DMS53 (cell line): ENCODE measurements at regions not wholly inside any gene's neighbourhood (a gene's known extent, or its start where the extent isn't known, plus 50 kb on each side); places are given as distances from the start of the nearest gene placed in this dataset.
"Not testable (repeated sequence)": the region's sequence is repeated elsewhere in the genome, so short reads cannot be mapped to it uniquely, and the experiment has no call there.

Experiments used
- DNase-seq: peaks from one replicate; lab custom pipeline; 2025; lab: John Stamatoyannopoulos, UW

GRCh38 chr6:23659125-23659524, 466.9 kb upstream of the NRSN1 start:
- DNase-seq, result peak; percentile 70

GRCh38 chr6:23661549-23661948, 464.5 kb upstream of the NRSN1 start:
- no peak for DNase-seq

DNA sequence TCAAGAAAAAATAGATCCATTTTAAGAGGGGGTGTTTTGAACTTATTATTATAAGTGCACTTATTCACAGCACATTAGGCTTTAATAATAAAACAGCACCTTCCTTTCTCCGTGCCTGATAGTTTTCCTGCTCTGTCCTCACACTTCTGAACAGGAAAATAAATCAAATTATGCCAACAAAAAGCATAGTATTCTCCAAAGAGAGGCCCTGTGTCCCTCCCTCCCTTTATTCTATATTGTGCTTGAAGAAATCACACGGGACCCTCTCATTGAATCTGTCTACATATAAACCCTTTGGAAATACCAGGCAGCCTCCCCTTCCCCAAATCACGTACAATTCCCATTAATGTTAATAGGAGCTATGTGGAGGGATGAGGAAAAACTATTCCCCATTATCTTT, 462.9 kb upstream of the NRSN1 start:
- DNase-seq, result no peak

GRCh38 chr6:23663652-23664051, 462.4 kb upstream of the NRSN1 start:
- no peak for DNase-seq

DNA sequence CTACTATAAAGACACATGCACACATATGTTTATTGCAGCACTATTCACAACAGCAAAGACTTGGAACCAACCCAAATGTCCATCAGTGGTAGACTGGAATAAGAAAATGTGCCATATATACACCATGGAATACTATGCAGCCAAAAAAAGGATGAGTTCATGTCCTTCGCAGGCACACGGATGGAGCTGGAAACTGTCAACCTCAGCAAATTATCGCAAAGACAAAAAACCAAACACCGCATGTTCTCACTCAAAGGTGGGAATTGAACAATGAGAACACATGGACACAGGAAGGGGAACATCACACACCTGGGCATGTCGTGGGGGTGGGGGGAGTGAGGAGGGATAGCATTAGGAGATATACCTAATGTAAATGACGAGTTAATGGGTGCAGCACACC, 460.1 kb upstream of the NRSN1 start:
- not testable (repeated sequence) for DNase-seq

DNA sequence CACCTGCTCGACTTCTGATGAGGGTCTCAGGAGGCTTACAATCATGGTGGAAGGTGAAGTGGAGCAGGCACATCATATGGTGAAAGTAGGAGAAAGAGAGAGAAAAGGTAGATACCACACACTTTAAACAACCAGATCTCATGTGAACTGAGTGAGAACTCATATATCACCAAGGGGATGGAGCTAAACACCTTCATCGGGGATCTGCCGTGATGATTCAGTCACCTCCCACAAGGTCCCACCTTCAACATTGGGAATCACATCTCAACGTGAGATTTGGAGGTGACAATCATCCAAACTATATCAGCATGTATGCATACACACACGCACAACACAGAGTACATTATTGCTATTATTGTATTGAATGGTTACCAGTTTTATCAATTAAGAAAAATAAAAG, 453.3 kb upstream of the NRSN1 start:
- DNase-seq, result no peak

GRCh38 chr6:23678626-23679025, 447.4 kb upstream of the NRSN1 start:
- no peak for DNase-seq

DNA sequence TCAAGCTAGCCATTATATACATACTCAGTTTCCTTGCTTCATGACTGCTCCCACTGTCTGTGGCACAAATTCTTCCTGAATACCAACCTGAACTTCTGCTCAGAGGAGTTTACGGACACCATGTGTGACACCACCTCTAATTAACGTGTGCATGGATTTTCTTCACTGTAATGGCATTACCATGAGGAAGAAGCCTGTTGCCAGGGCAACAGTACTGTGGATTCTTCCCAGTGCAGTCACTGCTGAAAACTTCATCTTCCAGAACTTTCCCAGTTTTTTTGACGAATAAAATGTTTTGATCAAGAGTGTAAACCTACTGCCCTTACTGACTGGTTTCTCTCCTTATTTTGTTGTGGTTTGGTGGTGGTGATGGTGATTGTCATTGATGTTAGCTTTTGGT, 444.3 kb upstream of the NRSN1 start:
- DNase-seq, result no peak

DNA sequence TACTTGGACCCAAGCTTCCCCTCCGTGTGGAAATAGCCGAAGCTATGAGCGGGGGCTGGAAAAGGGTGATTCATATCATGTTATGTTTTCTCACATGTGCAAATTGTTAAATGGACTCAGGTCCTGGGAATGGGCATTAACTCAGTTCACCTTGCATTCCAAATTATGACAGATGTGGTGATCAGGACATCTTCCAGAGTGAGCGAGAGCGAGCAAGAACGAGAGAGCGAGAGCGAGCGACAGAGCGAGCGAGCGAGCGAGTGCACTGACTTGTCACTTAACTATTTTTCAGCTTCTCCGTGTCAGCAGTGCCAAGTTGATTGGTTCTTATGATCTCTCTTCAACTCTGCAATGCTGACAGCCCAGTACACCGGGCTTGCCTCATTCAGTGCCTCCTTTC, 437.4 kb upstream of the NRSN1 start:
- no peak for DNase-seq

GRCh38 chr6:23690453-23691049, 435.5 kb upstream of the NRSN1 start:
- no peak for DNase-seq

DNA sequence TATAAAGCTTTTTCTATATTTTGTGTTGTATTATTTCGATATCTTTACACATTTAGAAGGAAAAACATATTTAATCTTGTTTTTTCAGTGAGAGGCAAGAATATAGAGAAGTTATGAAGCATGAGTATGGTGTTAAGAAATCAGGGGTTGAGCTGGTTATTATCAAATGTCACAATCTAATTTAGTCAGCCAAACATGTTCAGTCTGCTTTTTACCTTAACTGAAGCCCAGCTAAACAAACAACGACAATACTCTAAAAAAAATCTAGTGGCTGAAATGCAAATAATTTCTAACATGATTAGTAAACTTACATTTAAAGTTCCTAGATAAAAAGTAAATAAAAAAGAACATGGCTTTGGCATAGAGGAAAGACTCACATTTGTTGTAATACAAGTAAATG, 433.8 kb upstream of the NRSN1 start:
- peak; percentile 19 for DNase-seq

- DNase-seq, result no peak
These were observed 429.0 kb upstream of the NRSN1 start for GRCh38 chr6:23696992-23697391.

DNA sequence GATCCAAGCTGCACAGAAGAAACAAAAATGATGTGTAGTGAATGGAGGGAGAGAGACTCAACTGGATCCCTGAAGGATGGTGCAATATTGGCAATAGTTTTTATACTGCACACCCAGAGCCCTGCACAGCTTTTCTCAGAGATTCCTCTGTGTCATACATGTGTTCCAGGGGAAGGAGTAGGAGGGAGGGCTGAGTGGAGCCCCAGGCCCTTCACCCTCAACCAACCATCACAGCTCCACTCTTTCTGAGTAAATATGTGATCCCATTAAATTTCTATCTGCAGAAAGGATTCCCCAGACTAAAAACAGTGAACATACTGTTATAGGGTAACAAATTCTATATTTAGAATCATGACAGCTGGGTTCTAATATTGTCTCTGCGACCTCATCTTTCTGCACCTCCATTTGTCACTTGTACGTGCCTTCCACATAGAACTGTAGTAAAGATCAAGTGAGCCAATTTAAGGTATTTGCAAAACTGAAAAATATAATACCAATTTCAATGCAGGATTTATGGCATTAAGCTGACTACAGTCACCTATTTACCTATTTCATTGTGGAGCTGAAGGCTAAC, 421.4 kb upstream of the NRSN1 start:
- no peak for DNase-seq

DNA sequence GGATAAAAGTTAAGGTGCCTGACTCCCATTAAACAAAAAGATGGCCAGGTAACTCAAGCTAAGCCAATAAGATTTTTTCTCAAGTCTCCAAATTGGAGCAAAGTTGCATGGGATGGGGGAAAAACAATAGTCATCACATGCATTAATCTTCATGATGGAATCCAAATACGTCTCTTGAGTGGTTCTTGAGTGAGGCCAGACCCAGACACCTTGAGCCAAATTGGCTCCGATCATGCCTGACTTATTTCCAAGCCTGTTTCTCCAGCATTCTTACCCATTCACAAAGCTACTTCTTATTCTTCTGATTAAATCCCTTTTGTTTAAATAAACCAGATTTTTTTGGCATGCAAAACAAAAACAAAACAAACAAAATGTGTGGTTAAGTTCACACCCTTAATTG, 420.3 kb upstream of the NRSN1 start:
- DNase-seq, result no peak

- no peak for DNase-seq
These were observed 413.3 kb upstream of the NRSN1 start for GRCh38 chr6:23712756-23713155.

DNA sequence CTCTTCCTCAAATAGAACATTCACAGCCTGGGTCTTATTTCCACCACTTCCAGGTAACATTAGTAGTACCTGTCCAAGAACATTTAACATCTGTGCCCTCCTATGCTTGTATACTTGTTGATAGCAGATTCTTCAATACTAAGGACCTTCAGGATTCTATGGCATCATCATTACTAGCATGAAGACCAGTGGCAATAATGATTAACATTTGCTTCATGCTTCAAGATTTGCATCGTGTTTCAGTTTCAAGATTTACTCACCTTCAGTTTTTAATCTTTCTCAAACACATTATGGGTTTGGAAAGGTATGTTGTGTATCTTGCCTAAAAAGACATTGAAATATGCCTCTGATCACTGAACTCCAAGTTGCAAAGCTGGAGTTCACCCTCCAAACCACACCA, 412.8 kb upstream of the NRSN1 start:
- DNase-seq, result no peak

DNA sequence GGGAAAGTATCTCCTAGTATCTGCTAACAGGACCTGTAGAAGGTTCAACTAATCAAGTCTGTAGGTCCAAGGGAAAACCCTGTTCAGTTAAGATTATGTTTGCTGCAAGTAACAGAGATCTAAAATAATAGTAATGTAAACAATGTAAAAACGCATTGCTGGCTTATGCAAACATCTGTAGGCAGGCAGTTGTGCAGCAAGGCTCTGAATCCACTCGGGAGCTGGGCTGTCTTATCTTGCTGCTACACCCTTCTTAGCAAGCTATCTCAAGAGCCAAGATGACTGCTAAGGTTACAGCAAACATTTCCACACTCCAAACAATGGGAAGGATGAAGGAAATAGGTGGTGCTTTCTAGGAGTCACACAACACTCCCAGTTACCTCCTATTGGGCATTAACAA, 397.3 kb upstream of the NRSN1 start:
- peak; percentile 37 for DNase-seq

GRCh38 chr6:23731609-23732008, 394.4 kb upstream of the NRSN1 start:
- DNase-seq, result no peak

DNA sequence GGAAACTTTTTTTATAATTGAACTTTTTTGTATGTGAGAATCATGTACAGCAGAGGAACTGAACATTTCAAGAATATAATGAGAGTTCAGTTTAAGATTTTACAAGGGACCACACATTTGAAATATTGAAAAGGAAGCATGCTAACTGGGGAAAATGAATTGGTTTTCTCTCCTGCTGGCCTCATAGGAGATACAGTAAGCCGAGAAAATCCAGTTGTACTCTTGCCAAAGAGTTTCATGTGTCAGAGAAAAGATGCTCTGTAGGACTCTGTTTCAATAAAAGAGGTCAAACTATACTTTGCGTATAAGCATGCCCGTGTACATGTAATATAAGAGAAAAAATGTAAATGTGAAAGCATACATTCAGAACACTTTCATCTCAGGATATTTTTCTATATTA, 393.5 kb upstream of the NRSN1 start:
- DNase-seq, result no peak

DNA sequence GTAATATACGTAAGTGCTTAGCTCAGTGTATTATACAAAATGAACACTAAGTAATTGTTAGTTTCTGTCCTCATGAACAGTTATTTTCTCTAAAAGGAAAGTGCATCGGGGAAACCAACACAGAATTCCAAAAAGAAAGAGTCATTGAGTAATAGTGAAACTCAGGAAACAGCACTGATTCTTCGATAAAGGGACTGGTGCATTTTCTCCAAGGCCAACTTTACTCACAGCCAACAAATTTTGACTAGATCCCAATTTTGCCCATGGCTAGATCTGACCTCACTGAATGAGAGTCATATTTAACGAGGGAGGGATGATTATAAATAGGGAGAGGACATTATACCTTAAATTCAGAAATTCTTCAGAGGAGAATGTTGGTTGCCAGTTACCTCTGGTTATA, 390.9 kb upstream of the NRSN1 start:
- DNase-seq, result no peak

GRCh38 chr6:23736577-23736976, 389.4 kb upstream of the NRSN1 start:
- no peak for DNase-seq

DNA sequence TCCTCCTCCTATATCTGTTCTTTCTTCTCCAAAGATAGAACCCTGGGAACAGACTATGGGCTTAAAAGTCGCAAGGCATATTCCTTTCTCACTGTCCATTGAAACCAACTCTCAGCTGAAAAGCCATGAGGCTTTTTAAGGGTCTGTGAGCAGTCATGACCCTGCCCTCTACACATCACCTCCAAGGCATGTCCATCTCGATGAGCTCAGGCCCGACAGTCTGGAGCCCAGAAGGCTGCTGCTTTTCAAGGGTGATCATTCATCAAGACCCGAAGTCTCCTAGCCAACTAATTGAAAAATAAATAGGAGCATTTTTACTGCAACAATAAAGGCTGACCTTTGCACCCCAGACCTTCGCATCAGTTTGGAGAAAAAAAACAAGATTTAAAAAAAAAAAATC, 378.8 kb upstream of the NRSN1 start:
- DNase-seq, result no peak

DNA sequence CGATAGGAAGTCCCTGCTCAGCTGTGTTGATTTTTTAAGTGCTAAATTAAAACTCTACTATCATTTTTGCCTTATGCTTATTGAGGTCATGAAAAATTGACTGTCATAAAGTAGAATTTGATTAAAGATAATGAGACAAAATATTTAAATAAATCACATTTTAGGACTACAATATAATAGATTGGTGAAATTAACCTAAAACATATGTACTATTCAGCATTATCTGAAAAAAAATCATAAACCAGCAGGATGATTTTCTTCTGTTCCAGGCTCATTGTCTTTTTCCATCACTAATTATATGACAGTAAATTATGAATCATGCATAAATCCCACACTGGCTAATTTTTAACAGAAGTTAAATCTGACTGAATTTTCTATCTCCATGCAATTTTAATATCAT, 373.6 kb upstream of the NRSN1 start:
- no peak for DNase-seq

- DNase-seq, result peak; percentile 16
These were observed 371.8 kb upstream of the NRSN1 start for GRCh38 chr6:23754197-23754596.

- DNase-seq, result no peak
These were observed 350.9 kb upstream of the NRSN1 start for GRCh38 chr6:23775127-23775526.
